ENCODE measurements at regions not wholly inside any gene's neighbourhood (a gene's known extent, or its start where the extent isn't known, plus 50 kb on each side); places are given as distances from the start of the nearest gene placed in this dataset.

GRCh38 chr2:134009440-134009839, 244.4 kb upstream of the MGAT5 start:
- TF ChIP-seq POLR2AphosphoS5 (IDR thresholded peaks at IDR 0.05; ENCODE audit: low read depth, low read length) (no peak), JUND (IDR thresholded peaks at IDR 0.05; ENCODE audit: low read length) (no peak), RBBP5 (IDR thresholded peaks at IDR 0.05; ENCODE audit: borderline replicate concordance, low read depth, low read length) (no peak), ATF3 (IDR thresholded peaks at IDR 0.05; ENCODE audit: insufficient read depth, low read depth, low read length) (no peak), SP1 (IDR thresholded peaks at IDR 0.05; ENCODE audit: low read depth, low read length) (no peak), SIRT6 (IDR thresholded peaks at IDR 0.05; ENCODE audit: low read length) (no peak), BRCA1 (IDR thresholded peaks at IDR 0.05; ENCODE audit: low read depth, low read length) (no peak), HDAC6 (IDR thresholded peaks at IDR 0.05; ENCODE audit: low read depth, low read length) (no peak), RNF2 (IDR thresholded peaks at IDR 0.05; ENCODE audit: borderline replicate concordance, low read depth, low read length, missing control alignments, poor library complexity, severe bottlenecking) (no peak), GABPA (IDR thresholded peaks at IDR 0.05; ENCODE audit: borderline replicate concordance, insufficient read depth, low read length) (no peak), SIX5 (IDR thresholded peaks at IDR 0.05; ENCODE audit: low read depth, low read length) (no peak), CHD2 (IDR thresholded peaks at IDR 0.05; ENCODE audit: low read length) (no peak), CEBPB (IDR thresholded peaks at IDR 0.05; ENCODE audit: low read depth, low read length) (no peak), TAF7 (optimal IDR thresholded peaks at IDR 0.05; ENCODE audit: borderline replicate concordance, low read depth, low read length) (no peak)
- TF ChIP-seq, protein P1, sequence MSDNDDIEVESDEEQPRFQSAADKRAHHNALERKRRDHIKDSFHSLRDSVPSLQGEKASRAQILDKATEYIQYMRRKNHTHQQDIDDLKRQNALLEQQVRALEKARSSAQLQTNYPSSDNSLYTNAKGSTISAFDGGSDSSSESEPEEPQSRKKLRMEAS (IDR thresholded peaks at IDR 0.05): no peak

More at GRCh38 chr2:134009440-134009839, 244.4 kb upstream of the MGAT5 start:
- no peaks in the 10 kb centered on the region for H3K36me3 ChIP-seq (ENCODE audit: control insufficient read depth in 2 of 4, insufficient read depth in 4 of 4, low read length in 3 of 4)
- no peaks in the 10 kb centered on the region for H3K79me1 ChIP-seq (ENCODE audit: low read depth, low read length)
- H4K91ac ChIP-seq (replicated peaks; ENCODE audit: insufficient read length, low read length): no peak overlapping the region
- H2BK15ac ChIP-seq (ENCODE audit: low read length): no peak overlapping the region
- H3K4me1 ChIP-seq (replicated peaks in 1 of 4; ENCODE audit: control insufficient read depth in 3 of 4, insufficient read depth in 4 of 4, low read length in 3 of 4): no peaks in the 10 kb centered on the region
- DNase-seq (ENCODE audit: low read depth in 1 of 2, low spot score in 2 of 2): no peak
- H3K56ac ChIP-seq (replicated peaks; ENCODE audit: insufficient read length, low read depth, low read length): no peak overlapping the region
- no peak overlapping the region for H2BK12ac ChIP-seq (ENCODE audit: low read depth, low read length)
- no peak overlapping the region for H3K4me2 ChIP-seq (ENCODE audit: insufficient read depth in 1 of 2, low read depth in 2 of 2, low read length in 2 of 2)
- no peak overlapping the region for H2AK5ac ChIP-seq (ENCODE audit: low read depth, low read length)
- no peaks in the 10 kb centered on the region for H3K79me2 ChIP-seq (ENCODE audit: control insufficient read depth in 1 of 2, insufficient read depth in 2 of 2, low read length in 2 of 2)
- no peak overlapping the region for H3K18ac ChIP-seq (ENCODE audit: extremely low read depth, low read length)
- no peak overlapping the region for H2AFZ ChIP-seq (ENCODE audit: low read length)
- no peak overlapping the region for H3K23ac ChIP-seq (ENCODE audit: insufficient read length)
- no peak overlapping the region for H4K8ac ChIP-seq (ENCODE audit: extremely low read depth, insufficient read depth, low read length)
- H3K9ac ChIP-seq (replicated peaks in 1 of 4; ENCODE audit: extremely low read depth in 1 of 4, low read depth in 3 of 4, low read length in 3 of 4): no peak overlapping the region
- no peaks in the 10 kb centered on the region for H3K27me3 ChIP-seq (replicated peaks in 1 of 4; ENCODE audit: control insufficient read depth in 3 of 4, extremely low read depth in 1 of 4, insufficient read depth in 3 of 4, low read length in 3 of 4)
- no peak overlapping the region for H3K4me3 ChIP-seq (ENCODE audit: extremely low read depth in 1 of 4, insufficient read depth in 2 of 4, low read depth in 3 of 4, low read length in 4 of 4)
- H2BK20ac ChIP-seq (ENCODE audit: low read length): no peak overlapping the region
- H3K9me3 ChIP-seq (ENCODE audit: insufficient read depth in 2 of 2, low read depth in 1 of 2, low read length in 1 of 2): no peaks in the 10 kb centered on the region
- no peak overlapping the region for H2BK120ac ChIP-seq (replicated peaks; ENCODE audit: low read depth, low read length)
- H3K14ac ChIP-seq (ENCODE audit: insufficient read length): no peak overlapping the region
- no peak overlapping the region for H4K5ac ChIP-seq (ENCODE audit: insufficient read length, low read depth, low read length)
- no peak for FAIRE-seq
- no peak overlapping the region for H2BK5ac ChIP-seq (ENCODE audit: low read depth, low read length)
- no peaks in the 10 kb centered on the region for H3K23me2 ChIP-seq (ENCODE audit: low read depth, low read length)
- POLR2A ChIA-PET (ENCODE audit: partially characterized antibody): no interaction called here
- H3K27ac ChIP-seq (ENCODE audit: low read depth, low read length): no peak overlapping the region
- no peaks in the 10 kb centered on the region for H4K20me1 ChIP-seq (replicated peaks in 1 of 2; ENCODE audit: control insufficient read depth in 1 of 2, insufficient read depth in 2 of 2, low read length in 2 of 2)
- CTCF ChIA-PET (ENCODE audit: partially characterized antibody): interaction anchor here (1.6 kb wide), 1 partner anchor 18 kb away, joined by 6 read pairs; no protein-coding TSS in a partner anchor
- 93% methylated on average over 8 of the region's 8 CpGs; no CpG with 5 or more reads in 1 of the 2 experiments for WGBS, 2 experiments (ENCODE audit: extremely low coverage in 1 of 2, insufficient coverage in 1 of 2, insufficient read length in 1 of 2, insufficient replicate concordance in 2 of 2, low coverage in 1 of 2, low lambda C conversion rate in 2 of 2, missing lambda C conversion rate in 1 of 2)
- H3K4ac ChIP-seq (replicated peaks; ENCODE audit: insufficient read length, low read depth, low read length): no peak overlapping the region

Measured in H1 (cell line).